A673 (cell line): ENCODE measurements at regions not wholly inside any gene's neighbourhood (a gene's known extent, or its start where the extent isn't known, plus 50 kb on each side); places are given as distances from the start of the nearest gene placed in this dataset.

Experiments used
- BruUV-seq: library from RNA; stranded (reverse); fragments of 400-500 nt; replicated peaks from 2 replicates; lab custom pipeline; 2021; lab: Mats Ljungman, UMichigan
- CTCF ChIA-PET: fragments of 300-600 bp; sonication (Branson Sonifier 250); formaldehyde crosslinking; loops from one replicate; lab custom pipeline; 2022; ENCODE audit warnings: antibody characterized with exemption; lab: Charles Lee
- POLR2A ChIA-PET: fragments of 300-600 bp; sonication (Branson Sonifier 250); formaldehyde crosslinking; loops from one replicate; lab custom pipeline; 2022; ENCODE audit warnings: antibody characterized with exemption; ENCODE audit not compliant: low non-redundant PET; lab: Charles Lee
- DNase-seq: peaks from one replicate; pipeline ENCODE4 v3.0.0-alpha.2; 2015; ENCODE audit warnings: low spot score
- H3K27ac ChIP-seq: fragments of 200-600 bp; sonication (generic); 2 replicates; pipeline ENCODE4 v1.5.1; 2016; ENCODE audit warnings: mixed run types, low read depth, mild to moderate bottlenecking, mixed read lengths, antibody characterized with exemption, low read length; ENCODE audit not compliant: poor library complexity, severe bottlenecking
- H3K27me3 ChIP-seq: fragments of 200-600 bp; sonication (generic); replicated peaks from 2 replicates; pipeline ENCODE4 v1.6.1; 2017; ENCODE audit warnings: mixed run types, low read depth, mild to moderate bottlenecking, mixed read lengths, antibody characterized with exemption, low read length; ENCODE audit not compliant: insufficient read depth, poor library complexity
- H3K36me3 ChIP-seq: fragments of 200-600 bp; sonication (generic); 2 replicates; pipeline ENCODE4 v1.6.1; 2016; ENCODE audit warnings: mixed run types, mild to moderate bottlenecking, mixed read lengths, antibody characterized with exemption, low read length; ENCODE audit not compliant: insufficient read depth, poor library complexity, severe bottlenecking
- H3K4me1 ChIP-seq: fragments of 200-600 bp; sonication (generic); 2 replicates; pipeline ENCODE4 v1.6.1; 2017; ENCODE audit warnings: mixed run types, mild to moderate bottlenecking, mixed read lengths, antibody characterized with exemption, low read length; ENCODE audit not compliant: insufficient read depth, poor library complexity, severe bottlenecking
- H3K4me3 ChIP-seq: fragments of 200-600 bp; sonication (generic); 2 replicates; pipeline ENCODE4 v1.5.1; 2016; ENCODE audit warnings: low read depth, mixed run types, mild to moderate bottlenecking, mixed read lengths, low read length; ENCODE audit not compliant: poor library complexity, severe bottlenecking
- H3K9me3 ChIP-seq: fragments of 200-600 bp; sonication (generic); 2 replicates; pipeline ENCODE4 v1.6.1; 2016; ENCODE audit warnings: mixed run types, low read depth, mild to moderate bottlenecking, mixed read lengths, antibody characterized with exemption, low read length; ENCODE audit not compliant: poor library complexity, severe bottlenecking
- CTCF ChIP-seq: fragments of 300-800, 200-600 bp; sonication (generic); conservative IDR thresholded peaks from 2 replicates; pipeline ENCODE4 v1.5.1; 2017; ENCODE audit warnings: low read depth, mild to moderate bottlenecking, antibody characterized with exemption, low read length, moderate library complexity, mixed read lengths
- EZH2 ChIP-seq: fragments of 200-600 bp; sonication (generic); IDR thresholded peaks from 2 replicates; pipeline ENCODE4 v1.6.1; 2017; ENCODE audit warnings: borderline replicate concordance, low read depth, mild to moderate bottlenecking, mixed read lengths, antibody characterized with exemption, low read length; ENCODE audit not compliant: poor library complexity, severe bottlenecking
- intact Hi-C: fragments of 100-400 bp; cut with micrococcal nuclease; formaldehyde crosslinking; loops from one replicate; pipeline ENCODE4 v1.10.0; 2022; ENCODE audit not compliant: unreplicated experiment

- Histone ChIP-seq H3K9me3 (no peaks in the 10 kb centered on the region), H3K27ac (no peak overlapping the region), H3K4me3 (no peak overlapping the region), H3K4me1 (no peaks in the 10 kb centered on the region), H3K27me3 (no peaks in the 10 kb centered on the region), H3K36me3 (no peaks in the 10 kb centered on the region)
- intact Hi-C loops, result no loop called here
- no peak for DNase-seq
- CTCF ChIA-PET, result no interaction called here
- TF ChIP-seq EZH2 (no peak), CTCF (no peak)
- POLR2A ChIA-PET, result no interaction called here
- no TSS peak for BruUV-seq
Observed at GRCh38 chr3:78235841-78236240, 1195.9 kb downstream of the ROBO2 start.

GRCh38 chr3:78238811-78239210, 1198.9 kb downstream of the ROBO2 start:
- H3K27me3 ChIP-seq, result no peaks in the 10 kb centered on the region
- DNase-seq, result no peak
- POLR2A ChIA-PET, result no interaction called here
- H3K4me3 ChIP-seq, result no peak overlapping the region
- CTCF ChIA-PET, result no interaction called here
- intact Hi-C loops, result no loop called here
- no TSS peak for BruUV-seq
- no peak overlapping the region for H3K27ac ChIP-seq
- TF ChIP-seq EZH2, result no peak
- TF ChIP-seq CTCF, result no peak
- no peaks in the 10 kb centered on the region for H3K9me3 ChIP-seq
- H3K4me1 ChIP-seq, result no peaks in the 10 kb centered on the region
- H3K36me3 ChIP-seq, result no peaks in the 10 kb centered on the region

- no peak overlapping the region for H3K4me3 ChIP-seq
- POLR2A ChIA-PET, result no interaction called here
- no peaks in the 10 kb centered on the region for H3K9me3 ChIP-seq
- no peak for DNase-seq
- BruUV-seq, result no TSS peak
- no peaks in the 10 kb centered on the region for H3K27me3 ChIP-seq
- H3K36me3 ChIP-seq, result no peaks in the 10 kb centered on the region
- H3K27ac ChIP-seq, result no peak overlapping the region
- H3K4me1 ChIP-seq, result no peaks in the 10 kb centered on the region
- CTCF ChIA-PET, result no interaction called here
- intact Hi-C loops, result no loop called here
- TF ChIP-seq CTCF (no peak), EZH2 (no peak)
Observed at GRCh38 chr3:78242724-78243123, 1202.8 kb downstream of the ROBO2 start.
